Activated effector memory CD4-positive, alpha-beta T cell treated with Interleukin-2 at 50 U/mL for 16 hours (primary cell): ENCODE measurements at regions not wholly inside any gene's neighbourhood (a gene's known extent, or its start where the extent isn't known, plus 50 kb on each side); places are given as distances from the start of the nearest gene placed in this dataset.
"Not testable (repeated sequence)": the region's sequence is repeated elsewhere in the genome, so short reads cannot be mapped to it uniquely, and the experiment has no call there.

ENCODE experiments used
- DNase-seq: peaks from one replicate; pipeline ENCODE4 v3.0.0-alpha.2; 2020

DNA sequence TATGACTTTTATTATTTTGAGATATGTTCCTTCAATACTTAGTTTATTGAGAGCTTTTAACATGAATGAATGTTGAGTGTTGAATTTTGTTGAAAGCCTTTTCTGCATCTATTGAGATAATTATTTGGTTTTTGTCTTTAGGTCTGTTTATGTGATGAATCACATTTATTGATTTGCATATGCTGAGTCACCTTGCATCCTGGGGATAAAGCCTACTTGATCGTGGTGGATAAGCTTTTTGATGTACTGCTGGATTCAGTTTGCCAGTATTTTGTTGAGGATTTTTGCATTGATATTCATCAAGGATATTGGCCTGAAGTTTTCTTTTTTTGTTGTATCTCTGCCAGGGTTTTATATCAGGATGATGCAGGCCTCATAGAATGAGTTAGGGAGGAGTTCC, 106.5 kb upstream of the DAZL start:
- not testable (repeated sequence) for DNase-seq

DNA sequence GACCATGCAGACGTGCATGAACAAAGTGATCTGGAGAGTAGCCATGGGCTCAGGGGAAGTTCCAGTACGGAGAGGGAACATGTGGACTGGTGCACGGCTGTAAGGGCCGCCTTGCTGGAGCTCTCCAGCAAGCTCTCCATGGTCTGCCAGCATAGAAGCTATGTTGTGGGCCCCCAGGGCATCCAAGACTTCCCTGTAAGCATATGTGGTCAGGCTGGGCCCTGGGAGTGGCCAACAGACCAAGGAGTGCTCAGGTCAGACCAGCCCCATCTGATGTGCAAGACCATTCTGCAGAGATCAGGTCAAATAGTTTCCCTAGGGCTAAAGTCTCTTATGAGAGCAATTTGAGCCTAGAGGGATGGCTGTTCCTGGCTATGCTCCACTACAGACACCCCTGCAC, 110.1 kb upstream of the DAZL start:
- no peak for DNase-seq

GRCh38 chr3:16719426-16719825, 114.2 kb upstream of the DAZL start:
- DNase-seq = no peak

DNA sequence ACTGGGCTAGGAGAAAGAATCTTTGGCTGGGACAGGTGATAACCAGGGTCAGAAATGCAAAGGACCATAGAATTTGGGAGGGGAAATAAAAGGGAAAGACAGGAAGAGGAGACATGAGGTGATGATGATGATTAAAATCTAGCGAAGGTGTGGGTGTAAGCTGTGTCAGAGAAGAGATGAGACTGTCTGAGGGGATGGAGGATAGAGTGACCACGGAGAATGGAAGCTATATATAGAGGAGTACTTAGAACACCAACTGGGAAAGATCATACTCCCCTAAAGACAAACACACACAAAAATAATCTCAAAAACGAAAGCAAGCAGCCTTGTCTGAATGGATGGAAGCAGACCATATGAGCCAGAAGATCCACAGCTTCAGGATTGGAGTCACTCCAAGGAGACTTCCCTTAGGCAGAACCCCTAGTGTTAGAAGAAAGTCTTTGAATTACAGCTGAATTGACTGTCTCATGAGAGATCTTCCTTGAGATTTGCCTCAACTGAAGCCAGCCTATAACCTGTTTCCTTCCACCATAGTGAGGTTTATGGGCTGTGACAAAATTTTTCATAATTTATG, 115.2 kb upstream of the DAZL start:
- no peak for DNase-seq

- DNase-seq = no peak
Measured at GRCh38 chr3:16721494-16721893, 116.3 kb upstream of the DAZL start.

DNA sequence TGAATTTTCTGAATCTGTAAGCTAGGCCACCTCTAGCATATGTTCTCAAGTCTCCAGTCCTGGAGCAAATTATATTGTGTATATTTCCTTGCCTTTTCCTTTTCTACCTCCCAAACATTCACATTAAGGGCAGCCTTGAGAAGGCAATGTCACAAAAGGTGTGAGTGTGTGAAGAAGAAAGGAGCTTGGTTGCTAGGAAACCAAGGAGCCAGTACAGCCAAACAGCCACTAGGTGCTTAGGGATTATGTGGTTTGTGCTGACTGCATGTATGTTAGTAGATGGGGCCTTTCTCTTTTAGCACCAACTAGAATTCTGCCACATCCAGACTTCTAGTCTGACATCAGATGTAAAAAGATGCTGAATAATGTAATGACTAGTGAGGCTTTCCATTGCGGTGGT, 118.8 kb upstream of the DAZL start:
- DNase-seq = no peak

DNA sequence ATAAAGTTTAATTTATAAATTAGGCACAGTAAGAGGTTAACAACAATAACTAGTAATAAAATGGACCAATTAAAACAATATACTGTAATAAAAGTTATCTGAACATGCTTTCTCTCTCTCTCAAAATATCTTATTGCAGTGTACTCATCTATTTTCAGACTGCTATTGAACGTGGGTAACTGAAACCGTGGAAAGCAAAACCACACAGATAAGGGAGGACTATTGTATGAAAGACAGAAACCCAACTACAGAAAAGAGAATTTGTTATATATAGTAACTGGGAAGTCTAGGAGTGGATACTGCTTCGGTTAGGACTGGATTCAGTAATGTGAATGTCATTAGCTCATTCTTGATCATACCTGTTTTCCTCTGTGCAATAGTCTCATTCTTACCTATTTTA, 119.3 kb upstream of the DAZL start:
- DNase-seq = no peak

DNA sequence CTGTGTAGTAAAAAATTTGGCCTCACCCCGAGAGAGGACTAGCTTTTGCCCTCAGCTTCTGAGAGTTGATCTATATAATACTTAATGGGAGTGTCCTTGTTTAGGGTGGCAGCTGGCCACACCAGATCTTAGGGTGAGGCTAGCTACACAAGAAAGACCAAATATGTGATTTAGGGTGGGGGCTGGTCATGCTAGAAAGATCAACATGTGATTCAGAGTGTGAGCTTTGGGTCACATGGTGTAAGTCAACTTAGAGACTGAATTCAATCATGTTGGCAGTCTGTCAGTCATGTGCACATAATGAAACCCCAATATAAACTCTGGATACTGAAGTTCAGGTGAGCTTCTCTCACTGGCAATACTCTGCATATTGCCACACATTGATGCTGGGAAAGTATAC, 120.7 kb upstream of the DAZL start:
- no peak for DNase-seq

- DNase-seq = no peak
Measured at GRCh38 chr3:16728770-16729745, 123.8 kb upstream of the DAZL start.

DNA sequence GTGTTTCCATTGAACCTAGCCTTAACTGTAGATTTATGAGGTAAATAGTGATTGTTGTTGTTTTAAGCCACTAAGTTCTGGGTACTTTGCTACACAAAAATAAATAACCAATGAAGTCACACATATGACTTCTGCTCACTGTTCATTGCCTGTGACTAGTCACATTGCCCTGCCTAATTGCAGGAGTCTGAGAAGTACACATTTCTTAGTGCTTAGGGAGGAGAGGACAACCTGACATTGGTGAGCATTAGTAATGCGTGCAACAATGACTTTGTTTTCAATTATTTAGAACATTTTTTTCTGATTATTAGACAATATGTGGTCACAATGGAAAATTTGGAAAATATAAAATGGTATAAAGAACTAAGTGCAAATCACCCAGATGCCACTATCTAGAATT, 133.2 kb upstream of the DAZL start:
- no peak for DNase-seq

GRCh38 chr3:16739541-16740105, 134.4 kb upstream of the DAZL start:
- DNase-seq = no peak

- no peak for DNase-seq
Measured at GRCh38 chr3:16740515-16740914, 135.3 kb upstream of the DAZL start.

DNA sequence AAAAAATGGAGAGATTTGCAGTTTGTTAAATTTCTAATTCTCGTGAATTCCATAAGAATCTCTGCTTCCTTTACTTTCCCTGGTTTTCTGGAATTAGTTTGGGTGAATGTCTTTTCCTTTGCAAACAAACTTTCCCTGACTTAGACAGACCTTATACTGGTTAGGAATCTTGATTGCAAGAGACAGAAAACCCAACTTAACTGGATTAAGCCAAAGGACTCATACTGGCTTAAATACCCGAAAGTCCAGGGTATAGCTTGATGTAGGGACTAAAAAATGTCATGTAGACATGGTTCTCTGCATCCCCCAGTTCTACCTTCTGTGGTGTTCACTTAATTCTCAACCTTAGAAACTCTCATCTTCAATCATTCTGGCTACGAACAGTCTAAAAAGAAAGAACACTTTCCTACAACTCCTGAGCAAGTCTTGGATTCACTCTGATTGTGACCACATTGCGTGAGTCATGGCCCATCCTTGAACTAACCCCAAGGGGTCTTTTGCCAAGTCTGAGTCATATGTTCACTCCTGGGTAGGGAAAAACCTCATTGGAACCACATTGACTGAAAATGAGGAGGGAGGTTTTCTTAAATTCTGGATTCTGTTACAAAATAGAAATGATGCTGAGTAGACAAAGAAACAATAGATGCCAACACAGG, 136.0 kb upstream of the DAZL start:
- no peak for DNase-seq

- no peak for DNase-seq
Measured at GRCh38 chr3:16741890-16742289, 136.7 kb upstream of the DAZL start.

GRCh38 chr3:16743276-16743675, 138.1 kb upstream of the DAZL start:
- no peak for DNase-seq

DNA sequence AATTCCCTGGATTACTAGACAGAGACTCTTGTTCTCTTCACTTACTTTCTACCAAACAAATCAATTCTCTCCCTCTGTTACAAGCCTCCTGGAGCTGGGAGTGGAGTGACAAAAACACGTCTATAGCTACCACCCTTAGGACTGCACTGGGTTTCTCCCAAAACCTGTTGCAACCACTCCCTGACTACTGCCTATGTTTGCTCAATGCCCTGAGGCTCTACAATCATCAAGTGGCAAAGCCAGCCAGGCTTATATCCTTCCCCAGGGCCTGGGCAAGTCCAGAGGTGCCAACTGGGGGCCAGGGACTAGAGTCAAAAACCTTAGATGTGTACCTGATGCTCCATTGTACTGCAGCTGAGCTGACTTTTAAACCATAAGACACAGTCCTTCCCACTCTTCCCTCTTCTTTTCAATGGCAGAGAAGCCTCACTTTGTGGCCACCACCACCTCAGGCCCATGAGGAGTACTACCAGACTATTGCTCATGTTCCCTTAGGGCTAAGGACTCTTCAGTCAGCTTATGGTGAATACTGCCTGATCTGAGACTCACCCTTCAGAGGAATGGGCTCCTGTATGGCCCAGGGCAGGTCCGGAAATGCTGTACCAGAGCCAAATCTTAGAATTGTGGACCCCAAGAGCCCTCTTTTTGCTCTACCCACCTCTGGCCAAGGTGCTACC, 125.4 kb upstream of the PLCL2 start:
- no peak for DNase-seq

DNA sequence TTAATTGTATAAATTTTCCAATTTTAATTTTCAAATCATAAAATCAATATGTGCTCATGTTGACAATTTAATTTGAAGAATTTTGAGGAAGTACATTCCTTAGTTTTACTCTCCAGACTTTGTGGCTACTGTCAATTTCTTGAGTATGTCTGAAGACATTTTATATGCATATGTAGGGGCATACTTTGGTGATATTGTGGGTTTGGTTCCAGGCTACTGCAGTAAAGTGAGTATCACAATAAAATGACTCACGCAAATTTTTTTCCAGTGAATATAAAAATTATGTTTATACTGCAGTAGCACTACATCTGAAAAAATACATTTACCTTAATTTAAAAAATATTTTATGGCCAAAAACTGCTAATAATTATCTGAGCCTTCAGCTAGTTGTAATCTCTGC, 123.2 kb upstream of the PLCL2 start:
- DNase-seq = no peak

GRCh38 chr3:16765661-16766060, 119.1 kb upstream of the PLCL2 start:
- no peak for DNase-seq

GRCh38 chr3:16767006-16767405, 117.7 kb upstream of the PLCL2 start:
- DNase-seq = no peak

DNA sequence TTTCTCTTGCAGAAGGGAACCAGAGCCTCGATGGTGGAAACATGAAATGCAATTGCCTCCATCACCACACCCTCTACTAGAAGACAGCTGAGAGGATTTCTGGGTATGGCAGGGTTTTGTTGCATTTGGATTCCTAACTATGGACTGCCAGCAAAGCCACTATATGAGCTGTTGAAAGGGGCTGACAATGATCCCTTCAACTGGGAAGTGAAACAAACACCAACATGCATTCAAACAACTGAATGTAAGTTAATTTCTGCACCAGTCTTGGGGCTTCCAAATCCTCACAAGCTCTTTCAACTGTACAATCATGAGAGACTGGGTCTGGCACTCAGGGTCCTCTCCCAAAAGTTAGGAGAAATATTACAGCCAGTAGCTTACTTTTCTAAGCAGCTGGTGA, 116.7 kb upstream of the PLCL2 start:
- no peak for DNase-seq

- no peak for DNase-seq
Measured at GRCh38 chr3:16768956-16769355, 115.8 kb upstream of the PLCL2 start.

DNA sequence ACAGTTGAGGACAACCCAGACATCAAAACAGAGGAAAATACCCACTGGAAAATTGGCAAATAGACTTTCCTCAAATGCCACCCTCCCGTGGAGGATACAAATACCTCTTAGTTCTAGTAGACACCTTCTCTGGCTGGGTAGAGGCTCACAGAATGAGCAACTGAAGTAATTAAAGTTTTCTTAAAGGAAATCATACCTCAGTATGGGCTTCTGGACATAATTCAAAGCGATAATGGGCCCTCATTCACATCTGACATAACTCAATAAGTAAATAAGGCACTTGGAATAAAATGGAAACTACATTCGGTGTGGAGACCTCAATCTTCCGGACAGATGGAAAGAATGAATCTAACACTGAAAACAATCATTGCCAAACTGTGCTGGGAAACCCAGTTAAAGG, 115.2 kb upstream of the PLCL2 start:
- no peak for DNase-seq

DNA sequence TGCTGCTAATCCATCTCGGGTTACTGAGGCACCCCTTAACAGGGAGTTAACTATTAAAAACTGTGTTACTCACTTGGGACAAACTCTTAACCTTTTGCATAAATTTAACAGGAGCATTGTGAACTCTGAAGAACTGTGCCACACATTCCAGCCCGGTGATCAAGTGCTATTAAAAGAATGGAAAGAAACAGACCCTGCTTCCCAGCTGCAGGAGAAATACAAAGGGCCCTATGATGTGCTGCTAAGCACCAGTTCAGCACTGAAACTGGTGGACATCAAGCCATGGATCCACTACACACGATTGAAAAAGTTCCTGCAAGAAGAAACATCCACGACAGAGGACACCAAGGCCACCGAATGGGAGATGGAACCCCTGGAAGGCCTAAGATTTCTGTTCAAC, 114.7 kb upstream of the PLCL2 start:
- no peak for DNase-seq
